Left ventricle myocardium superior (tissue), 1 donor: ENCODE measurements at regions not wholly inside any gene's neighbourhood (a gene's known extent, or its start where the extent isn't known, plus 50 kb on each side); places are given as distances from the start of the nearest gene placed in this dataset.
A peak's percentile ranks its signal among the peaks of the same experiment; 100 is the strongest.

Experiments
- ATAC-seq: fragments of 200-7000 bp; cut with Tn5 transposase; one replicate; pipeline ENCODE4 v1.9.1; 2020; ENCODE audit warnings: mild to moderate bottlenecking, moderate library complexity
- DNase-seq: peaks from one replicate; pipeline ENCODE4 v3.0.0-alpha.2; 2020
- intact Hi-C: fragments of 100-400 bp; cut with micrococcal nuclease; formaldehyde crosslinking; loops from one replicate; pipeline ENCODE4 v1.11.0; 2022
- donor health status: DM: no; HTN: yes; CAD: no; lungs with severe emphysema.

GRCh38 chr13:74987124-74987690 lies 494.8 kb downstream of the TBC1D4 start:
- ATAC-seq (no peak), DNase-seq (no peak)
- intact Hi-C loops = no loop called here

DNA sequence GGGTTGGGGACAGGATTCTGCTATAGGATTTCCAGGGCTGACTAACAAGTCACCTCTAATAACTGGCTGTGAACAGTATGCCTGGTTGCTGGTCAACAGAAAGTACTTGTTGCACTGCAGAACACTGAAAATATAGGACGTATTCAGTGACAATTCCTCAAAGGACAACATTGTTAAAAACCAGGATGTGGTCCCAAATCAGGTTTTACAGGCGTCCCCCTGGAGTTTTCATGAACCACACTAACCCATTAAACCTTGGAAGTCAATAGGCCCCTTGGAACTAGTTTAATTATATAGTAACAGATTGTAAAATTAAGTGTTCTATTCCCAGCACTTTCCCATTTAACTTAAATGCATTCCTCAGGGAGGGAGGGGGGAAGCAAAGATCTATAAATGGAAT lies 495.4 kb downstream of the TBC1D4 start:
- intact Hi-C loops = no loop called here
- no peak for ATAC-seq
- DNase-seq = no peak

DNA sequence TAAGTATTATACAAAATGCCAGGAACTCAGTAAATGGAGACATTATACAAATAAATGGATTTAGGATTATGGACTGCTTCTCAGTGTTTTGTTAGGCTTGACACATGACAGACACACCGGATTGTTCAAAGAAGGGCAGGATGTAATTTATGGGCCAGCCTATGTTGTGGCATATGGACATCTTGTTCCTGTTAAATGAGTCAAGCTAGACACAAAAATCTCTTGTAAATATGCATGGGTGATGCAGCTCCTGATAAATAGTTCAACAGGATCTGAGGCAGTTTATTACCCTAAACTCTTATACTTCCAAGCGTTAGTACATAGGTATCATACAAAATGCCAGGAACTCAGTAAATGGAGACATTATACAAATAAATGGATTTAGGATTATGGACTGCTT lies 502.3 kb downstream of the TBC1D4 start:
- DNase-seq (no peak), ATAC-seq (no peak)
- intact Hi-C loops = no loop called here

DNA sequence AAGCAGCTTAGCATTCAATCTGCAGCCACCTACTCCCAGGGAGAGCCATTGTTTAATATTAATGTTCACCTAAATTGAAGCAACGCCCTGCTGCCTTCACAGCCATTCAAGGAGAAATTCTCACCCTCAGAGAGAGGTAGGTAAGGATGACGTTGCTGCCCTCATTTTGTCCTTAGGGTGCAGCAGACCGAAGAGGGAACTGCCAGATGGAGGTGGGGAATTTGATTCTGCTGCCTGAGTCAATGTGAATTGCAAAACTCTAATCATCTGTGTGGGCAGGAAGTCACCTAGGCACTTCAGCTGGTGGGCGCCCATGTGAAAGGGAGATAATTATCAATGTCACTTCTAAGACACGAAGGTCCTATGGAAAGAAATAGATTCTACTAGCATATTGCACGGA lies 503.4 kb downstream of the TBC1D4 start:
- intact Hi-C loops = no loop called here
- DNase-seq = no peak
- ATAC-seq = no peak

DNA sequence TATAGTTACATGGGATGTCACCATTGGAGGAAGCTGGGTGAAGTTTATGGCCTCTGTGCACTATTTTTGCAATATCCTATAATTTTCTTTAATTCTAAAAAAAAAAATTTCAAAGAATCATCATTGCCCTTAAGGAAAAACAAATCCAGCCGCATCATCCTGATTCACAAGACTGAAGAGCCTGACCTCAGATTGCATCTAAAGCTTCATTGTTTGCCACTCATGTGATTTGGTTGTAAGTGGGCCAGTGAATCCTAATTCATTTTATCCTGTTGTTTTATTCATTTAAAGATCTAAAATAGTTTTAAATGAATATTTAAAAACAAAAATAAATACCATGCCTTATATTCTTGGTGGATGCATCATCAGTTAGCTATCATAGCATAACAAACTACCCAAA lies 504.5 kb downstream of the TBC1D4 start:
- ATAC-seq (no peak), DNase-seq (no peak)
- intact Hi-C loops = no loop called here

- intact Hi-C loops = no loop called here
- no peak for ATAC-seq
- DNase-seq = no peak
Measured at GRCh38 chr13:74975111-74975510, 506.9 kb downstream of the TBC1D4 start.

DNA sequence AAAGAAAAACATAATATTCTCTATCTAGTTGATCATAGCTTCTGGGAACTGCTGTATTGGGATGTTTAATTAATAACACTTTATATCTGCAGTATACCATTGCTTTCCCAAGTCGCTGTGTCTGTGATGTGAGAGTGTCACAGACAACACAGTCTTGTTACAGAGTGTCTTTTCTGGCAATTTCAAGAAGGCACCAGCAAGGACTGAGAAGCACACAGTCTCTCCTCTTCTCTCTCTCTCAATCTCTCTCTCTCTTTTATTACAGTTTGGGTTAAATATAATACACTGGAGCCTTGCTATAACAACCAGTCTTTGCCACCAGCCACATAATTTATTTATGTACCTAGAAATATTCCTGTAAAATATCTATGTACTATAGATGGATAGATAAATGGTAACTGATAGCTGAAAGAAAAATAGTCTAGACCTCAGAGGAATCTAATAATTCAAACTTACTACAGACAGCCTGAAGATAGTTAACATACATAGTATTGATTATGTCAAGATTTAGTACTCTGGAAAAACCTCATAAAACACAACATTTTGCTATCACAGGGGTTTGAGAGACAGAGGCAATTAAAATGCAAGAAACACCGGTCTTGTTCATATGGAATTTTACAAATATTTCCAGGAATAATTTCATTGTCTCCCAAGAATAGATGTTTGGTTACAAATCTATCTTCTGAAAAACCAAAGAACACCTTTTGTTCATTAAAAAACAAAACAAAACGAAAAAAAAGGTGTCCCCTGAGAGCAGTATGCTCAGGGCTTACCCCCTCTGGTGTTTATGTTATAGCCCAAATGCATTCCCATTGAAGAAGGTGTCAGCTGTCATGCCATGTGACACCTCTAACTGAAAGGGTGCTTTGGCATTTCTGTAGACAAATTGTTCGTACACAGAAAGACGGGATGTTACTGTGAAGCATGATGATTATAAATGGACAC lies 507.8 kb downstream of the TBC1D4 start:
- ATAC-seq = no peak
- no peak for DNase-seq
- intact Hi-C loops = no loop called here

GRCh38 chr13:74969419-74969818 lies 512.5 kb downstream of the TBC1D4 start:
- no peak for DNase-seq
- no peak for ATAC-seq
- intact Hi-C loops = no loop called here

GRCh38 chr13:74966814-74967424 lies 515.0 kb downstream of the TBC1D4 start:
- DNase-seq (no peak), ATAC-seq (peak; percentile 72)
- intact Hi-C loops = no loop called here

DNA sequence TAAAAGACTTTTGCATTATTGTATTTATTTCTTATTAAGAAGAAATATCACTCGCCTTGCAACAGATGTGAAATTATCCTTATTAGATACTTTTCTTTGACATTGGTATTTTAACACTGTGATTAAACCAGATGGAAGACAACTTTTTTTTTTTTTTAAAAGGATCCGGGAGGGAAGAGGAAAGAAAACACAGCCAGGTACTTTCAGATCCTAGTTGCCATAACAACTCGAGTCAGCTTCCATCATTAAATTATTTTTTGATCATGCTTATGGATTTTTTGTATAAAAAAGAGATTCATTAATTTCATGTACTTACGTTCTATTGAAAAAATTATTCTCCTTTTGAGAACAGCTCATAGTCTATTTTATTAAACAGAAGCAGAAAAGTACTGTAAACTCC lies 515.7 kb downstream of the TBC1D4 start:
- intact Hi-C loops = no loop called here
- ATAC-seq (no peak), DNase-seq (no peak)

DNA sequence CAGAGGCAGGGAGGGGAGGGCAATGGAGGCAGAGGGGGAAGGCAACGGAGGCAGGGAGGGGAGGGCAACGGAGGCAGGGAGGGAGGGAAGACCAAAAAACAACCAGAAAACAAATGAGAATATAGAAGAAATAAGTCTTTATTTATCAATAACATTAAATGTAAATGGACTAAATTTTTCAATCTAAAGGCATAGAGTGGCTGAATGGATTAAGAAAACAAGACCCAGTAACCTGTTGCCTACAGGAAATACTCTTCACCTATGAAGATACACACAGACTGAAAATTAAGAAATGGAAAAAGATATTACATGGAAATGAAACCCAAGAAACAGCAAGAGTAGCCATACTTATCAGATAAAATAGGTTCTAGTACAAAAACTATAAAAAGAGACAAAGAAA lies 536.3 kb downstream of the TBC1D4 start:
- ATAC-seq = no peak
- no peak for DNase-seq
- intact Hi-C loops = no loop called here

- DNase-seq (no peak), ATAC-seq (no peak)
- intact Hi-C loops = no loop called here
Measured at GRCh38 chr13:74931698-74932433, 550.1 kb downstream of the TBC1D4 start.

DNA sequence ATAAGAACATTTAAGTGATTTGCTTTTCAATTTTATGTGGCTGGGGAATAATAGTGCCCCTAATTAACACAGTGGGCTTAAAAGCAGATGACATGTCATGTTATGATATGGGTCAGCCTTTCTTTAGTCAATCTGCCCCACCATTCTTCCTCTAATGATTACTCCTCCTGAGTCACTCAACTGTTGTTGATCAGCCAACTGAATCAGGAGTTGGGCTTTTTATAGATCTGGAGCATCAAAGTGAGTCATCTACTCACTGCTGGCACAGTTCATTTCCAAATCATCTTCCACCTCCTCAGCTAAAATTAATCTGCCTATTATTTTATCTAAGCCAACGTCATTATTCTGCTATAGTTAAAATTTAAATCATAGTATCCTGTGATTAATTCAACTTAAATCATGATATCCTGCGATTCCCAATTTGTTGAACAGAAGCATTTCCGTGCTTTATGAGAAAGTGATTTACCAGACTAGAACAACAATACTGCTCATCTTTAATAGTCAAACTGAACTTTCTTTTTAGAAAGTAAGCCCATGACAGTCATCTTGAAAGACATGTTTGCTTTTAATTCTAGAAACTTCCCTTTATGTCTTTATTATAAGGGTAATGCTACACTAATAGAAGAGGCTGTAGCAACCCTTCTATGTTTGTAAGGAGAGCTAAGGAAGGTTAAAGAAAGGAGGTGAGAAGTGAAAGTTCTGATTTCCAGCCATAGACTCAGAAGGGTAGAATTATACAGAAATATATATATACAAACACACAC lies 551.4 kb downstream of the TBC1D4 start:
- no peak for ATAC-seq
- DNase-seq = no peak
- intact Hi-C loops = no loop called here

DNA sequence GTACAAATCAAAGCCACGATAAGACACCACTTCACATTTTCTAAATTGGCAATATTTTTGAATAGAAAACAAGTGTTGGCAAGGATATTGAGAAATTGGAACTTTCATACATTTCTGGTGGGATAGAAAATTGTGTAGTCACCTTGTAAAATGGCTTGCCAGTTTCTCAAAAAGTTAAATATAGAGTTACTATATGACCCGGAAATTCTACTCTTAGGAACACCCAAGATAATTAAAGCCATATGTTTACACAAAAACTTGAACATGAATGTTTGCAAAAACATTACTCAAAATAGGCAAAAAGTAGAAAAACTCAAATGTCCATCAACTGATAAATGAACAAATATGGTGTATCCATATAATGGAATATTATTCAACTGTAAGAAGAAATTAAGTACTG lies 552.5 kb downstream of the TBC1D4 start:
- intact Hi-C loops = no loop called here
- DNase-seq = no peak
- ATAC-seq = no peak

- intact Hi-C loops = no loop called here
- ATAC-seq = no peak
- no peak for DNase-seq
Measured at GRCh38 chr13:74927823-74928222, 554.1 kb downstream of the TBC1D4 start.

DNA sequence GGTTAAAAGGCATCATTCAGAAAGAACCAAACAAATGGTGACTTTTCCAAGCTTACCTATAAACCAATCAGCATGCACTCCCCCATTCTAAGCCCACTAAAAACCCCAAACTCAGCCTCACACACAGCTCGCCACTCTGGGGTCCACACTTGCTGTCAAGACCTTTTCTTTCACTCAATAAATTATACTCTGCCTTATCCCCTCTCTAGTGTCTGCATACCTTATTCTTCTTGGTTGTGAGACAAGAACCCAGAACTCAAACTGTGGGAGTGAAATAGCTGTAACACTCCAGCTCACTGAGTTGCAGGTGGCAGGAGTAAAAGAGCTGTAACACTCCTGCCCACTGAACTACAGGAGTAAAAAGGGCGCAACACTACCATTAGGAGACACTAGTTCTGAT lies 559.0 kb downstream of the TBC1D4 start:
- no peak for ATAC-seq
- intact Hi-C loops = no loop called here
- DNase-seq = no peak

GRCh38 chr13:74921326-74921725 lies 560.6 kb downstream of the TBC1D4 start:
- intact Hi-C loops = no loop called here
- DNase-seq (no peak), ATAC-seq (no peak)

- intact Hi-C loops = no loop called here
- no peak for DNase-seq
- ATAC-seq = no peak
Measured at GRCh38 chr13:74920920-74921319, 561.0 kb downstream of the TBC1D4 start.

DNA sequence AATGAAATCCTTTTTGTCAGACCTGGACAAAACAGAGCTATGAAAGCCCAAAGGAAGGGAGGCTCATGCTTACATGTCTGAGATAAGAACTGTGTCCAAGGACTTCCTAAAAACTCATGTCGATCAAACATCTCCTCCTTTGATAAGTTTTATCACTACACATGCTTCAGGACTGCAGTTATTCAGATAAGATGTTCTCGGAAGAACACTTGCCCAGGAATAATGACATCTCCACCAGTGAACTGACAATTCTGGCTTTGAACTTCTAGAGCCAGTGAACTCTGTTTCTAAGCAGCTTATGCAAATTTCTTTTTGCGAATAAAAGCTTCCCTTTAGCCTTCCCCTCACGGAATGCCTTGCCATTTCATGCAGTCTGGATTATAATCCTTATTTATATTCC lies 561.6 kb downstream of the TBC1D4 start:
- intact Hi-C loops = no loop called here
- ATAC-seq (no peak), DNase-seq (no peak)
